IMR-90 (cell line): ENCODE measurements at regions not wholly inside any gene's neighbourhood (a gene's known extent, or its start where the extent isn't known, plus 50 kb on each side); places are given as distances from the start of the nearest gene placed in this dataset.

ENCODE experiments used
- ATAC-seq: fragments of 200-7000 bp; cut with Tn5 transposase; 2 replicates; pipeline ENCODE4 v1.9.1; 2020; ENCODE audit warnings: low read depth, mild to moderate bottlenecking, moderate library complexity
- BruUV-seq: library from RNA; stranded (reverse); fragments of 400-500 nt; replicated peaks from 2 replicates; lab custom pipeline; 2021; lab: Mats Ljungman, UMichigan
- CTCF ChIA-PET: fragments of 300-600 bp; formaldehyde crosslinking; extraction: SDS; loops from one replicate; lab custom pipeline; 2021; ENCODE audit warnings: antibody characterized with exemption; lab: Yijun Ruan, JAX
- POLR2A ChIA-PET: fragments of 300-600 bp; sonication (Branson Sonifier 250); formaldehyde crosslinking; loops from one replicate; lab custom pipeline; 2022; ENCODE audit warnings: antibody characterized with exemption; ENCODE audit not compliant: unreplicated experiment; lab: Charles Lee
- DNase-seq: peaks from one replicate; pipeline ENCODE4 v3.0.0; 2013
- H2AFZ ChIP-seq: replicated peaks from 2 replicates; pipeline ENCODE3; 2013; ENCODE audit warnings: low read length, mild to moderate bottlenecking; ENCODE audit not compliant: poor library complexity
- H2AK5ac ChIP-seq: 2 replicates; pipeline ENCODE4 v1.6.1; 2013; ENCODE audit warnings: low read depth, low read length, inconsistent platforms
- H2AK9ac ChIP-seq: replicated peaks from 2 replicates; pipeline ENCODE3; 2013; ENCODE audit warnings: mild to moderate bottlenecking, low read depth, low read length, moderate library complexity; ENCODE audit not compliant: poor library complexity
- H2BK120ac ChIP-seq: 2 replicates; pipeline ENCODE4 v1.6.1; 2013; ENCODE audit warnings: low read depth, low read length, inconsistent platforms
- H2BK15ac ChIP-seq: 3 replicates; pipeline ENCODE4 v1.6.1; 2013; ENCODE audit warnings: low read depth, low read length, inconsistent platforms
- H2BK20ac ChIP-seq: 2 replicates; pipeline ENCODE4 v1.6.1; 2013; ENCODE audit warnings: low read depth, mild to moderate bottlenecking, inconsistent platforms, low read length, moderate library complexity
- H2BK5ac ChIP-seq: 2 replicates; pipeline ENCODE4 v1.6.1; 2013; ENCODE audit warnings: mild to moderate bottlenecking, low read depth, low read length, inconsistent platforms; ENCODE audit not compliant: poor library complexity, severe bottlenecking
- H3K14ac ChIP-seq: replicated peaks from 2 replicates; pipeline ENCODE4 v1.6.1; 2013; ENCODE audit warnings: low read depth, low read length, inconsistent platforms
- H3K18ac ChIP-seq: 2 replicates; pipeline ENCODE4 v1.6.1; 2013; ENCODE audit warnings: low read depth, low read length, control low read depth
- H3K23ac ChIP-seq: 2 replicates; pipeline ENCODE4 v1.6.1; 2013; ENCODE audit warnings: low read depth, low read length, inconsistent platforms
- H3K27ac ChIP-seq: 2 replicates; pipeline ENCODE4 v1.5.1; 2013; ENCODE audit warnings: mild to moderate bottlenecking, control low read depth, low read length; ENCODE audit not compliant: insufficient read depth
- H3K27me3 ChIP-seq: 2 replicates; pipeline ENCODE4 v1.6.1; 2013; ENCODE audit warnings: low read length; ENCODE audit not compliant: control insufficient read depth, insufficient read depth
- H3K36me3 ChIP-seq: 2 replicates; pipeline ENCODE4 v1.6.1; 2013; ENCODE audit warnings: low read length, mixed read lengths; ENCODE audit not compliant: control insufficient read depth, insufficient read depth
- H3K4ac ChIP-seq: 2 replicates; pipeline ENCODE4 v1.6.1; 2013; ENCODE audit warnings: low read depth, low read length, inconsistent platforms
- H3K4me1 ChIP-seq: 2 replicates; pipeline ENCODE4 v1.6.1; 2013; ENCODE audit warnings: low read length, mixed read lengths; ENCODE audit not compliant: control insufficient read depth, insufficient read depth
- H3K4me2 ChIP-seq: 2 replicates; pipeline ENCODE4 v1.6.1; 2013; ENCODE audit warnings: low read depth, mild to moderate bottlenecking, control low read depth, low read length, moderate library complexity
- H3K4me3 ChIP-seq: 2 replicates; pipeline ENCODE4 v1.5.1; 2013; ENCODE audit warnings: low read depth, mild to moderate bottlenecking, control low read depth, low read length, moderate library complexity; ENCODE audit not compliant: insufficient read depth
- H3K56ac ChIP-seq: 2 replicates; pipeline ENCODE4 v1.6.1; 2013; ENCODE audit warnings: low read length, inconsistent platforms; ENCODE audit not compliant: insufficient read depth; ENCODE audit errors: extremely low read depth
- H3K79me1 ChIP-seq, 2 experiments: 2 replicates each; pipeline ENCODE4 v1.6.1; 2013; ENCODE audit warnings: low read length in 2 of 2, inconsistent platforms in 1 of 2, low read depth in 1 of 2
- H3K9ac ChIP-seq: 2 replicates; pipeline ENCODE4 v1.6.1; 2013; ENCODE audit warnings: low read depth, low read length, control low read depth
- H3K9me1 ChIP-seq: 2 replicates; pipeline ENCODE4 v1.6.1; 2013; ENCODE audit warnings: low read length, inconsistent platforms; ENCODE audit not compliant: insufficient read depth
- H3K9me3 ChIP-seq: 2 replicates; pipeline ENCODE4 v1.6.1; 2013; ENCODE audit warnings: low read length; ENCODE audit not compliant: control insufficient read depth, insufficient read depth
- H4K20me1 ChIP-seq: 2 replicates; pipeline ENCODE4 v1.6.1; 2013; ENCODE audit warnings: low read length, inconsistent platforms; ENCODE audit not compliant: insufficient read depth
- H4K5ac ChIP-seq: 2 replicates; pipeline ENCODE4 v1.6.1; 2013; ENCODE audit warnings: mild to moderate bottlenecking, low read depth, low read length, control low read depth
- H4K8ac ChIP-seq, 2 experiments: 2 replicates each; pipeline ENCODE4 v1.6.1; 2013; ENCODE audit warnings: low read depth in 2 of 2, low read length in 2 of 2, control low read depth in 1 of 2, inconsistent platforms in 1 of 2
- H4K91ac ChIP-seq: 2 replicates; pipeline ENCODE4 v1.6.1; 2013; ENCODE audit warnings: low read depth, low read length, inconsistent platforms; ENCODE audit not compliant: insufficient read depth
- BHLHE40 ChIP-seq: fragments of 150-350 bp; IDR thresholded peaks from 2 replicates; pipeline ENCODE4 v1.6.1; 2016; ENCODE audit warnings: mild to moderate bottlenecking, low read depth, low read length
- CEBPB ChIP-seq: IDR thresholded peaks from 2 replicates; pipeline ENCODE4 v1.6.1; 2012; ENCODE audit warnings: low read depth, low read length, improper control_type of control experiment
- ELK1 ChIP-seq: fragments of 150-350 bp; IDR thresholded peaks from 2 replicates; pipeline ENCODE4 v1.6.1; 2016; ENCODE audit warnings: low read depth, mild to moderate bottlenecking, low read length, moderate library complexity, borderline replicate concordance
- FOS ChIP-seq: fragments of 150-350 bp; IDR thresholded peaks from 2 replicates; pipeline ENCODE4 v1.6.1; 2016; ENCODE audit warnings: low read depth, low read length
- MAFK ChIP-seq: IDR thresholded peaks from 2 replicates; pipeline ENCODE4 v1.6.1; 2012; ENCODE audit warnings: low read depth, low read length, improper control_type of control experiment
- RFX5 ChIP-seq: IDR thresholded peaks from 2 replicates; pipeline ENCODE4 v1.8.0; 2012; ENCODE audit warnings: low read depth, mild to moderate bottlenecking, low read length, moderate library complexity
- WGBS, 2 experiments: methylation state at CpG; one replicate each; pipeline versions ENCODE4 v1.1.5 to v1.1.7; 2013; ENCODE audit warnings: missing lambda C conversion rate in 2 of 2; ENCODE audit not compliant: insufficient read length in 1 of 2; ENCODE audit errors: extremely low coverage in 2 of 2; 5-methylcytosine and 5-hydroxymethylcytosine counted together
- dilution Hi-C: fragments of 300-500 bp; cut with HindIII; formaldehyde crosslinking; loops from one replicate; pipeline ENCODE4 v1.14.3; 2018; ENCODE audit warnings: low sequenced_read_pairs; ENCODE audit not compliant: unreplicated experiment
- in situ Hi-C: fragments of 300-500 bp; cut with MboI; formaldehyde crosslinking; loops from 3 replicates; pipeline ENCODE4 v1.14.3; 2019; ENCODE audit warnings: low sequenced_read_pairs, inconsistent platforms, mixed read lengths
- intact Hi-C: fragments of 100-400 bp; cut with micrococcal nuclease; formaldehyde crosslinking; loops from 2 replicates; pipeline ENCODE4 v1.10.0; 2022

DNA sequence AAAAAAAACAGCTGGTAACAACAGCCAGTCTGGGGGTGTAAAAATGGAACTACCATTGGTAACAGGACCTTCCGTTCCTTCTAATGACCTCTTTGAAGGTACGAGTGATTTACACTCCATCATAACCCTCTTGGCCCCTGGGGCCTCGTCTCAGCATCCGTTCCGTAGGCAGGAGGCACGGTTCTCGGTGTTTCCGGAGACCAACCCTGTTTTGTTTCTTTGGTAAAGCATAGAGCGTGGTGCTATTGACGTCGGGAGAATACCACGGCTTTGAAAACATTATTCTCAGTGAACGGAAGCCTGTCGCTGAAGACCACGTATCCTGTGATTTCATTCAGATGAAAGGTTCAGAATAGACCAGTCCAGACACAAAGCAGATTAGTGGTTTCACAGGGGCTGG, 198.9 kb downstream of the ASMT start:
- no peaks in the 10 kb centered on the region for H3K79me1 ChIP-seq
- H2AK9ac ChIP-seq: no peak overlapping the region
- no peaks in the 10 kb centered on the region for H3K9me1 ChIP-seq
- no peak overlapping the region for H4K5ac ChIP-seq
- WGBS, 2 experiments: 77% methylated on average over 10 of the region's 15 CpGs; no CpG with 5 or more reads in 1 of the 2 experiments
- H3K18ac ChIP-seq: no peak overlapping the region
- POLR2A ChIA-PET: no interaction called here
- no peak overlapping the region for H3K4me3 ChIP-seq
- no peaks in the 10 kb centered on the region for H3K27me3 ChIP-seq
- in situ Hi-C loops (no loop called here), intact Hi-C loops (no loop called here), dilution Hi-C loops (no loop called here)
- H3K9me3 ChIP-seq: peaks cover 21% of the 10 kb centered on the region
- H3K14ac ChIP-seq: no peak overlapping the region
- DNase-seq (no peak), ATAC-seq (no peak)
- H3K9ac ChIP-seq: no peak overlapping the region
- no peaks in the 10 kb centered on the region for H3K36me3 ChIP-seq
- CTCF ChIA-PET: no interaction called here
- no peak overlapping the region for H2AK5ac ChIP-seq
- H3K4me1 ChIP-seq: no peaks in the 10 kb centered on the region
- H2BK20ac ChIP-seq: no peak overlapping the region
- H3K23ac ChIP-seq: no peak overlapping the region
- no peak overlapping the region for H3K27ac ChIP-seq
- no peak overlapping the region for H3K56ac ChIP-seq
- no peak overlapping the region for H2AFZ ChIP-seq
- H3K4me2 ChIP-seq: no peak overlapping the region
- no peaks in the 10 kb centered on the region for H4K20me1 ChIP-seq
- H2BK120ac ChIP-seq: no peak overlapping the region
- H4K91ac ChIP-seq: no peak overlapping the region
- H2BK15ac ChIP-seq: no peak overlapping the region
- no peak overlapping the region for H4K8ac ChIP-seq
- no TSS peak for BruUV-seq
- H2BK5ac ChIP-seq: no peak overlapping the region
- no peak overlapping the region for H3K4ac ChIP-seq
- TF ChIP-seq BHLHE40 (no peak), ELK1 (no peak), FOS (no peak), RFX5 (no peak), MAFK (no peak), CEBPB (no peak)
